ENCODE measurements at regions not wholly inside any gene's neighbourhood (a gene's known extent, or its start where the extent isn't known, plus 50 kb on each side); places are given as distances from the start of the nearest gene placed in this dataset.

DNA sequence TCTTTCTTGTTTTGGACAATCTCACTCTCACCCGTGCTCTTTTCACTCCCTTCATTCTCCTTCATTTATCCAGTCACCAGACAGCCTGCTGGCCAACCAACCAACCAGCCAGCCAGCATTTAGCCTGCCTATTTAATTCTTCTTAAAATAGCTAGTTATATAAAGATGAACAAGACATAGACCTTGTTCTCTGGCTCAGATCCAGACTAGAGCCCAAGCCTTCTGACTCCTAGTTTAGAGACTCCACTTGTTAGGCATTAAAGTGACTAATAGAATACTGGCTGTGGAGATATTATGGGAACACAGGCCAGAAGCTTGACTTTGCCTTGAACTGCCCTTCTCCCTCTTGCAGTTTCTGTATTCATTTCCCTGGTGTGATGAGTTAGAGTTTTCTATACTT lies 215.3 kb upstream of the THRB start:
- no peak for TF ChIP-seq PHF8 (IDR thresholded peaks at IDR 0.05; ENCODE audit: borderline replicate concordance, low read depth)
- TF ChIP-seq MAX (IDR thresholded peaks at IDR 0.05) = no peak
- no peak for TF ChIP-seq EP300 (IDR thresholded peaks at IDR 0.05)
- no peak for TF ChIP-seq RAD21 (conservative IDR thresholded peaks at IDR 0.05 in 1 of 2, IDR thresholded peaks at IDR 0.05 in 1 of 2)
- no peak for TF ChIP-seq USF2 (IDR thresholded peaks at IDR 0.05)
- TF ChIP-seq, protein P1, sequence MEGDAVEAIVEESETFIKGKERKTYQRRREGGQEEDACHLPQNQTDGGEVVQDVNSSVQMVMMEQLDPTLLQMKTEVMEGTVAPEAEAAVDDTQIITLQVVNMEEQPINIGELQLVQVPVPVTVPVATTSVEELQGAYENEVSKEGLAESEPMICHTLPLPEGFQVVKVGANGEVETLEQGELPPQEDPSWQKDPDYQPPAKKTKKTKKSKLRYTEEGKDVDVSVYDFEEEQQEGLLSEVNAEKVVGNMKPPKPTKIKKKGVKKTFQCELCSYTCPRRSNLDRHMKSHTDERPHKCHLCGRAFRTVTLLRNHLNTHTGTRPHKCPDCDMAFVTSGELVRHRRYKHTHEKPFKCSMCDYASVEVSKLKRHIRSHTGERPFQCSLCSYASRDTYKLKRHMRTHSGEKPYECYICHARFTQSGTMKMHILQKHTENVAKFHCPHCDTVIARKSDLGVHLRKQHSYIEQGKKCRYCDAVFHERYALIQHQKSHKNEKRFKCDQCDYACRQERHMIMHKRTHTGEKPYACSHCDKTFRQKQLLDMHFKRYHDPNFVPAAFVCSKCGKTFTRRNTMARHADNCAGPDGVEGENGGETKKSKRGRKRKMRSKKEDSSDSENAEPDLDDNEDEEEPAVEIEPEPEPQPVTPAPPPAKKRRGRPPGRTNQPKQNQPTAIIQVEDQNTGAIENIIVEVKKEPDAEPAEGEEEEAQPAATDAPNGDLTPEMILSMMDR (IDR thresholded peaks at IDR 0.05) = no peak
- TF ChIP-seq CHD4 (IDR thresholded peaks at IDR 0.05; ENCODE audit: borderline replicate concordance) = no peak
- TF ChIP-seq KDM1A (IDR thresholded peaks at IDR 0.05; ENCODE audit: low read depth) = no peak
- TF ChIP-seq EHMT2 (IDR thresholded peaks at IDR 0.05; ENCODE audit: low read depth) = no peak
- no peak for TF ChIP-seq ZSCAN20 (CRISPR knock-in tag; IDR thresholded peaks at IDR 0.05)
- TF ChIP-seq MAZ (IDR thresholded peaks at IDR 0.05; ENCODE audit: borderline replicate concordance, low read depth, low read length) = no peak
- no peak for TF ChIP-seq POLR2A (IDR thresholded peaks at IDR 0.05; ENCODE audit: low read length)
- TF ChIP-seq FOXS1 (CRISPR knock-in tag; IDR thresholded peaks at IDR 0.05) = no peak
